NCI-H2227 treated with DMSO at 0.1 percent for 48 hours (cell line): ENCODE measurements at regions not wholly inside any gene's neighbourhood (a gene's known extent, or its start where the extent isn't known, plus 50 kb on each side); places are given as distances from the start of the nearest gene placed in this dataset.
"Not testable (repeated sequence)": the region's sequence is repeated elsewhere in the genome, so short reads cannot be mapped to it uniquely, and the experiment has no call there.

Experiments
- DNase-seq: peaks from one replicate; lab custom pipeline; 2025; lab: John Stamatoyannopoulos, UW

GRCh38 chr12:43252585-43252984 lies 299.4 kb downstream of the ADAMTS20 start:
- DNase-seq, result no peak

- DNase-seq, result no peak
Measured at GRCh38 chr12:43245947-43246346, 306.1 kb downstream of the ADAMTS20 start.

- no peak for DNase-seq
Measured at GRCh38 chr12:43241986-43242385, 310.0 kb downstream of the ADAMTS20 start.

DNA sequence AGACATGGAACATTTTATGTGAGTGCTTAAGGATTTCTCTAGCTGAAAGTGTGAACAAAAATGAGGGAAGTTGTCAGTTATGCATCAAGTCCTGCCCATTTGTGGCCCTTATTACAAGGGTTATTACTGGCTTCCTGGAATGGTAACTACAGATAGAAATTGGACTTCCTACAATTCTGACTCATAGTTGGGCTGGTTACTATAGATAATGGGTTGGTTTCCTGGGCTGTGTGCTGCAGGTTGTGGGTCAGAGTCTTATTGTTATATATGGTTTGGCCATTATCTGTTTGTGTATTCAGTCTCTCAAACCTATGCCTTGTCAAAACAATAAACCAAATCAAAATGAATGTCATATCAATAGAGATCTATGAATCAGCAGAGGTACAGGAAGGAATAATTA lies 313.7 kb downstream of the ADAMTS20 start:
- no peak for DNase-seq

DNA sequence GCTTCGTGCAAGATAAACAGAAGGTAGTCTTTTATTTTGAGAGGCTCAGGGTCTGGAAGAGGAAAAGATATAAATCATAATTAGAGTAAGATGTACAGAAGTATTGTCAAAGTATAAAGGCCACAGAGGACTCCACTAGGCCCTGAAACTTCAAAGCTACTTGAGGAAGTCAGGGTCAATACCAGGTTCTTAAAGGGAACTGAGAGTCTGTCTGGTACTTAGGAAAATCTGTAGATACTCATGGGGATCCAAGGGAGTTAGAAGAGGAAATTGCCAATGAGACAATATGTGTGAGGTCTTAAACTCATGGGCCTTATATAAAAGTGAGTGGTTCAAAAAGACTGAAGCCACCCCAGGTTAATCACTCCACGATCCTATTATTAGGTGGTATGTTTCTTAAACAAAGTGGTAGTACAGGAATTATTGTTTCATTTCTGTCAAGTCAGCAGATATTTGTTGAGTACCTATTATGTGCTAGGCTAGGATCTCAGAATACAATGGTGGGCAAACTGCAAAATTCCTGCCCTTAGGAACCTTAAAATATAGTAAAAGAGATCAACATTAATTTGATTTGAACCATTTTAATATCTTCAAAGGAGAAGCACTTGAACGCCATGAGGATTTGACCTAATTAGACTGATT lies 314.6 kb downstream of the ADAMTS20 start:
- no peak for DNase-seq

DNA sequence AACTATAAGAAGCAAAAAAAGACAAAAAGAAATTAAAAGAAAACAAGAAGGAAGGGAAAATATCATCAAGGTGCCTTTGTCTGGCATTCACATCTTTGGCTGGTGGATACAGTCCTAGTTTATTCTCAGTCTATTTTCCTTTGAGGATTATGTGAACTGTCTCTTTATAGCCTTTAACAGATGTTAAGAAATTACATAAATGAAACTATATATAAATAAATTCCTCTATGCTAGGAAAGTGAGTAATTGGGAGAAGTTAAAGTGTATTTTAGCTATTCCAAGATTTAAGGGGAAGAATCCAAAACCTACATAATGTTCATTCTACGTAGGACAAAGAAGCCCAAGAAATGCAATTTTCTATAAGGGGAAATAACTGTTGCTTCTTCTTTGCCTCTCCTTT lies 316.3 kb downstream of the ADAMTS20 start:
- DNase-seq, result no peak

DNA sequence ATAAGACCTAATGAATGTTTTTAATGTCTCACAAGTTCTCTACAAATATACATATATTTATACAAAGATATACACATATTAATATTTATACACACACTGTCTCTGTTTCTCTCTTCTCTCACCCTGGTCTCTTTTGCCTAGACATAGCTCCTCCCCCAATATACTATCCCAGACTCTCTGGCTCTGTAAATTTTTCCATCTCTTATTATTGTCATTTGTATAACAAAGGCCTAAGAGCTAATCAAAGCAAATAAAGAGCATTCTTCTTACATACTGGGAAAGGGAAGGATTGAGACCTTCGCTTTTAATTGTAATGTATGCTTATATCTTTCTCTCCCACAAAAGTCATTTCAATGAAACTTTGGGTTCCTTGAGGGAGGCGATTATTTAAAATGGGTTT lies 318.1 kb downstream of the ADAMTS20 start:
- DNase-seq, result no peak

DNA sequence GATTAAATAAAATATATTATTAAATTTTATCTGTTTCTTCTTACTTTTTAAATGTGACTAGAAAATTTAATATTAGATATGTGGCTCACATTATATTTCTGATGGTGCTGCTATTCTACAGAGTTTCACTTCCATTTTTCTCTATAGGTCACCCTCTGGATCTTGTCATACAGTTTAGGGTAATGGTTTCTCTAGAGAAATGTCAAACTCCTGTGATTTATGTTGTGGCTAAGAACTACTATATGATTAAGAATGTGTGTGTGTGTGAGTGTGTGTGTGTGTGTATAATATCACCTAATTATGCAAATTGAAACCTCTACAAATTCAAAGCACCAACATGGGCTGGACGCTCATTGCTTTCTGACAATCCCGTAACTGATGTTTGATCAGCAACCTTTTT lies 325.9 kb downstream of the ADAMTS20 start:
- no peak for DNase-seq

- DNase-seq, result not testable (repeated sequence)
Measured at GRCh38 chr12:43224190-43224805, 327.7 kb downstream of the ADAMTS20 start.

DNA sequence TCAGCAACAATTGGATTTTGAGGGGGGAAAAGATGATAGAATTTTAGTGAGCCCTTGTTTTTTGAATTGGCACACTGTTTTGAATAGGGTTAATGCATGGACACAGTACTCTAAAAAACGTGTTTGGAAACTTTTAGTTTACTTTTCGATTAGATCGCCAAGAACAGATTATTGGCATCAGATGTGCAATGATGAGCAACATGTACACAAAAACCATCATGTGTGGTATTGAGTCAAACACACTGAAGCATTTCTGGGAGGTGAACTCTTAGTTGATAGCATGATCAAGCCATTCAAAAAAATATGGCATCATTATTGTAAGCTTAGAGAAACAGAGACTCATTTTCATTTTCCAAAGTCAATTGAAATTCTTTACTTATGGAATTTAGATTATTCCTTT lies 329.2 kb downstream of the ADAMTS20 start:
- DNase-seq, result no peak

DNA sequence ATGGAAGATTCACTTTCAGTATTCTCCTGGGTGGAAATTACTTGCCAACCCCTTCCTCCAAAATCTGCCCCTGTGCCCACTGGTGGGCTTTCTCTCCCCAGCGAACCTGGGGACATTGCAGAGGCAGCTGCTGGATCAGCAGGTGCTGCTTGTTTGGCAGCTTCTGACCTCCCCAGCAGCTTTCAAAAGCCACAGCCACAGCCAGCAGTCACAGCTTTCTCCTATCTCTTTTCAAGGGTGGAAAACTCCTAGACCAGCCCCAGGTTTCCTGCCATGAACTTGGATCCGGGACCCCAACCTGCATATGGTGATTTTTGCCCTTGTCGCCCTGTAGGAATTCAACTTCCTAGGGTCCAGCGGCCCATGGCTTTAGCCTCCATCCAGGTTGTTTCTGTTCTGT lies 330.8 kb downstream of the ADAMTS20 start:
- DNase-seq, result no peak

GRCh38 chr12:43216490-43216889 lies 335.5 kb downstream of the ADAMTS20 start:
- DNase-seq, result no peak

DNA sequence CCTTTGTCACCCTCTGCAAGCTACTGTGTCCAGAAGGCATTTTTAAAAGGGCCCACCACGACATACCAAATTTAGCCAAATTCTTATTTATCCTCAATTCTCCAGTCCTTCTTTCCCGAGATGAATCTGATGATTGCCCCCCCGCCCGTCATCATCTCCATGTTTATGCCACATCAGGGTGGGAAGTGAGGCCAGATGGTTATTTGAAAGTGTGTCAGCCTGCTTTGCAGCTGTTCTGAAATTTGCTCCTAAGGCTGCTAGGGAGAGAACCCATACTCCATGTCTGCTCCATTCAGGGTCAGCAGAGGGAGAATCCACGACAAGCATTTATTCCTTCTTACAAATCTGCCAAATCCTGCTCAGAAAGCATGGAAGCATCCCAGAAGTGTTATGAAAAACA lies 337.8 kb downstream of the ADAMTS20 start:
- no peak for DNase-seq

DNA sequence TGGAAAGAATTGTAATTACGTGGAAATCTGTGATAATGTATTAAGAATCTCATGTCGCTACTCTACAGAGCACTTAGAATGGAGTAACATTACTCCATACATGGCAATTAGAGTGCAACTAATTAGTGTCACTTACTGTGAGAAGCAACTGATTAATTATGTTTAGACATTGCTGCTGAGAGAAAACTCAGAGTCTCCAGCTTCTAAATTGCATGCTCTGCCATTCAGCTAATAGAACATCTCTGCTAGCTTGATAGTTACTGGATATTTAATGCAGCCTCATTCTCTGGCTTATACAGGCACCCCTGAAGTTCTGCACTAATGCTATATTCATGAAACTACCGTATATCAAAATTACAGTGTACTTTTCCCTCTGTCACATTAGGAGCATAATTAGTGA lies 338.4 kb downstream of the ADAMTS20 start:
- no peak for DNase-seq

- no peak for DNase-seq
Measured at GRCh38 chr12:43210485-43211192, 341.4 kb downstream of the ADAMTS20 start.

DNA sequence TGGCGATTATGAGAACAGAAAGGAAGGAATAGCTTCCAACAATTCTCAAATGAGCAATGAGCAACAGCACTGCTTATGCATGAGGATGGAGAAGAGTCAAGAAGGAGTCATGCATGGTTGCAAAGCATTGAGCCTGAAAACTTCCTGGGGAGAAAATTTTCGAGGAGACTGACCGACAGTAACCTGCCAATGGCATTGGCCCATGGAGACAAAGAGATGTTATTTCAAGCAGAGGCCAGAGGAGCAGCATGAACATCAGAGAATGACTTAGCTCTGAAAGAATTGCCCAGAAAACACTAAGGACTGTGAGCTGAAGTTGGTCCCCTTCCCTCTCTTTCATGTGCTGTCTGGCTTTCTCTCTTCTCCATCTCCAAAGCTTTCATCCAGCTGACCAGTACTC lies 343.4 kb downstream of the ADAMTS20 start:
- no peak for DNase-seq

GRCh38 chr12:43208221-43208620 lies 343.8 kb downstream of the ADAMTS20 start:
- DNase-seq, result no peak

- no peak for DNase-seq
Measured at GRCh38 chr12:43206396-43206795, 345.6 kb downstream of the ADAMTS20 start.

GRCh38 chr12:43198608-43199007 lies 353.4 kb downstream of the ADAMTS20 start:
- DNase-seq, result no peak

GRCh38 chr12:43196268-43196907 lies 355.6 kb downstream of the ADAMTS20 start:
- no peak for DNase-seq

DNA sequence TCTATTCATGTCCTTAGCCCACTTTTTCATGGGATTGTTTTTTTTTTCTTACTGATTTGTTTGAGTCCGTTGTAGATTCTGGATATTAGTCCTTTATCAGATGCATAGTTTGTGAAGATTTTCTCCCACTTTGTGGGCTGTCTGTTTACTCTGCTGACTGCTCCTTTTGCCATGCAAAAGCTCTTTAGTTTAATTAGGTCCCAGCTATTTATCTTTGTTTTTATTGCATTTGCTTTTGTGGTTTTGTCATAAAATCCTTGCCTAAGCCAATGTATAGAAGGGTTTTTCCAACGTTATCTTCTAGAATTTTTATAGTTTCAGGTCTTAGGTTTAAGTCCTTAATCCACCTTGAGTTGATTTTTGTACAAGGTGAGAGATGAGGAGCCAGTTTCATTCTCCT lies 358.9 kb downstream of the ADAMTS20 start:
- not testable (repeated sequence) for DNase-seq

GRCh38 chr12:43192442-43192841 lies 359.6 kb downstream of the ADAMTS20 start:
- DNase-seq, result not testable (repeated sequence)

DNA sequence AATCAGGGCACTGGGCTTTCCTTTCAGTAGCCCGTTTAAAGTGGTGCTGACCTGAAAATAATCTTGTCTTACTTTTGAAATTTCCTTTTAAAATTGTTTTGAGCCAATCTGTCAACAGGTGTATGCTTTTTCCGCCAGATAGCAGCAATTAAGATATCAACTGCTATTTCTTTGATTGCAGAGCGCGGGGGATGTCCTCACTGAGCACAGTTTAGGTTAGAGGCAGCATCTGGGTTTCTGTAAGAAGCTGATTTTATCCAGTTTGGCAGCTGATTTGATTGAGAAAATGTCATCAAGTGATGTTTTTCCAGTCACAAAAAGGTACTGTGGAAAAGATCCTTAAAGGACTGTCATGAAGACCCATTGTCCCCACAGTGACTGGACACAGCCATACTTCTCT lies 371.8 kb downstream of the ADAMTS20 start:
- DNase-seq, result no peak
